Loucy (cell line): ENCODE measurements at regions not wholly inside any gene's neighbourhood (a gene's known extent, or its start where the extent isn't known, plus 50 kb on each side); places are given as distances from the start of the nearest gene placed in this dataset.

Experiments used
- CTCF ChIP-seq: fragments of 200-600 bp; sonication (generic); conservative IDR thresholded peaks from 2 replicates; pipeline ENCODE4 v1.5.1; 2014; ENCODE audit warnings: mild to moderate bottlenecking, antibody characterized with exemption, low read length
- EZH2phosphoT487 ChIP-seq: fragments of 200-600 bp; IDR thresholded peaks from 2 replicates; pipeline ENCODE4 v1.6.1; 2018; ENCODE audit warnings: antibody characterized with exemption, mild to moderate bottlenecking, moderate library complexity, borderline replicate concordance

- TF ChIP-seq CTCF (no peak), EZH2phosphoT487 (no peak)
Measured at GRCh38 chr7:114269714-114270113, 144.9 kb upstream of the FOXP2 start.
